ENCODE measurements at regions not wholly inside any gene's neighbourhood (a gene's known extent, or its start where the extent isn't known, plus 50 kb on each side); places are given as distances from the start of the nearest gene placed in this dataset.

GRCh38 chr4:81555489-81555888, 83.8 kb upstream of the RASGEF1B start:
- TF ChIP-seq CTCF (IDR thresholded peaks at IDR 0.05) (no peak), EZH2 (IDR thresholded peaks at IDR 0.05) (no peak)

All from neural progenitor cell (in vitro differentiated cells).